Transverse colon (tissue), 3 donors: ENCODE measurements at regions not wholly inside any gene's neighbourhood (a gene's known extent, or its start where the extent isn't known, plus 50 kb on each side); places are given as distances from the start of the nearest gene placed in this dataset.

Experiments used
- CTCF ChIP-seq, 5 experiments: fragments of 200-600 bp in 3 of 5; fragments of 450-650 bp in 2 of 5; sonication (generic) in 3 of 5; IDR thresholded peaks; 1 replicate in 2 of 5; 2 replicates in 3 of 5; pipeline ENCODE4 v1.5.1; 2016 to 2017; ENCODE audit warnings: antibody characterized with exemption in 5 of 5, inconsistent platforms in 3 of 5, mild to moderate bottlenecking in 2 of 5, moderate library complexity in 1 of 5
- POLR2A ChIP-seq: fragments of 450-650 bp; IDR thresholded peaks from one replicate; pipeline ENCODE4 v1.6.1; 2016; ENCODE audit warnings: antibody characterized with exemption, mild to moderate bottlenecking, moderate library complexity

GRCh38 chr7:159311172-159311494, 166.5 kb upstream of the VIPR2 start:
- TF ChIP-seq CTCF (IDR thresholded peaks at IDR 0.05) (no peak), POLR2A (no peak)
